PC-3 (cell line): ENCODE measurements at regions not wholly inside any gene's neighbourhood (a gene's known extent, or its start where the extent isn't known, plus 50 kb on each side); places are given as distances from the start of the nearest gene placed in this dataset.
"Not testable (repeated sequence)": the region's sequence is repeated elsewhere in the genome, so short reads cannot be mapped to it uniquely, and the experiment has no call there.

Experiments
- CTCF ChIP-seq: fragments of 300-600 bp; sonication (generic); conservative IDR thresholded peaks from 2 replicates; pipeline ENCODE4 v1.5.1; 2017; ENCODE audit warnings: antibody characterized with exemption, low read depth, mild to moderate bottlenecking, low read length
- EZH2phosphoT487 ChIP-seq: fragments of 300-600 bp; sonication (generic); IDR thresholded peaks from 2 replicates; pipeline ENCODE4 v1.6.1; 2018; ENCODE audit warnings: mild to moderate bottlenecking, antibody characterized with exemption, low read length, borderline replicate concordance

GRCh38 chr15:96058852-96059103 is 271.7 kb upstream of the NR2F2 start:
- TF ChIP-seq CTCF, EZH2phosphoT487: not testable (repeated sequence)
